ENCODE measurements at regions not wholly inside any gene's neighbourhood (a gene's known extent, or its start where the extent isn't known, plus 50 kb on each side); places are given as distances from the start of the nearest gene placed in this dataset.

- DNase-seq = no peak
- H3K9me3 ChIP-seq (ENCODE audit: control insufficient read depth, low read length) = no peaks in the 10 kb centered on the region
- no peak overlapping the region for H3K4me3 ChIP-seq (ENCODE audit: low read length)
- WGBS, 2 experiments (ENCODE audit: insufficient coverage in 1 of 2, insufficient read length in 1 of 2) = 25 to 69% methylated on average over 1 to 4 of the region's 4 CpGs
- no peak overlapping the region for H3K9ac ChIP-seq (ENCODE audit: extremely low read depth, low read length, poor library complexity, severe bottlenecking)
- H3K9me3 Mint-ChIP-seq = no peaks in the 10 kb centered on the region
- no peak overlapping the region for H3K4me3 Mint-ChIP-seq
- H3K4me1 ChIP-seq (ENCODE audit: control insufficient read depth, insufficient read depth, low read length) = peaks cover 9% of the 10 kb centered on the region
- H3K36me3 Mint-ChIP-seq (ENCODE audit: low read depth) = no peaks in the 10 kb centered on the region
- H3K36me3 ChIP-seq (ENCODE audit: control insufficient read depth, insufficient read depth, low read length) = no peaks in the 10 kb centered on the region
- H3K27ac ChIP-seq (ENCODE audit: low read depth, low read length) = no peak overlapping the region
- TF ChIP-seq CTCF (conservative IDR thresholded peaks at IDR 0.05) = no peak
- no peak overlapping the region for H3K27ac Mint-ChIP-seq
- H3K4me1 Mint-ChIP-seq = peaks cover 29% of the 10 kb centered on the region
- H3K27me3 Mint-ChIP-seq (ENCODE audit: insufficient read depth) = no peaks in the 10 kb centered on the region
- H3K27me3 ChIP-seq (ENCODE audit: control insufficient read depth, insufficient read depth, low read length, poor library complexity, severe bottlenecking) = no peaks in the 10 kb centered on the region
Measured at GRCh38 chr12:46459111-46459510, 86.5 kb upstream of the SLC38A2 start.

- no peak overlapping the region for H3K27ac ChIP-seq (ENCODE audit: low read depth, low read length)
- no peak for DNase-seq
- H3K4me3 Mint-ChIP-seq = no peak overlapping the region
- peaks cover 9% of the 10 kb centered on the region for H3K4me1 ChIP-seq (ENCODE audit: control insufficient read depth, insufficient read depth, low read length)
- no peaks in the 10 kb centered on the region for H3K9me3 Mint-ChIP-seq
- no peaks in the 10 kb centered on the region for H3K27me3 Mint-ChIP-seq (ENCODE audit: insufficient read depth)
- H3K9ac ChIP-seq (ENCODE audit: extremely low read depth, low read length, poor library complexity, severe bottlenecking) = no peak overlapping the region
- no peaks in the 10 kb centered on the region for H3K27me3 ChIP-seq (ENCODE audit: control insufficient read depth, insufficient read depth, low read length, poor library complexity, severe bottlenecking)
- H3K4me1 Mint-ChIP-seq = peaks cover 29% of the 10 kb centered on the region
- no peaks in the 10 kb centered on the region for H3K36me3 ChIP-seq (ENCODE audit: control insufficient read depth, insufficient read depth, low read length)
- no peak for TF ChIP-seq CTCF (conservative IDR thresholded peaks at IDR 0.05)
- H3K36me3 Mint-ChIP-seq (ENCODE audit: low read depth) = no peaks in the 10 kb centered on the region
- H3K9me3 ChIP-seq (ENCODE audit: control insufficient read depth, low read length) = no peaks in the 10 kb centered on the region
- no peak overlapping the region for H3K27ac Mint-ChIP-seq
- WGBS, 2 experiments (ENCODE audit: insufficient coverage in 1 of 2, insufficient read length in 1 of 2) = 80 to 91% methylated on average over 2 to 3 of the region's 3 CpGs
- H3K4me3 ChIP-seq (ENCODE audit: low read length) = no peak overlapping the region
Measured at GRCh38 chr12:46458500-46459102, 86.0 kb upstream of the SLC38A2 start.

- H3K36me3 ChIP-seq (ENCODE audit: control insufficient read depth, insufficient read depth, low read length) = no peaks in the 10 kb centered on the region
- peaks cover 11% of the 10 kb centered on the region for H3K4me1 ChIP-seq (ENCODE audit: control insufficient read depth, insufficient read depth, low read length)
- no peak overlapping the region for H3K27ac Mint-ChIP-seq
- H3K36me3 Mint-ChIP-seq (ENCODE audit: low read depth) = no peaks in the 10 kb centered on the region
- H3K27me3 ChIP-seq (ENCODE audit: control insufficient read depth, insufficient read depth, low read length, poor library complexity, severe bottlenecking) = no peaks in the 10 kb centered on the region
- peaks cover 29% of the 10 kb centered on the region for H3K4me1 Mint-ChIP-seq
- no peaks in the 10 kb centered on the region for H3K9me3 ChIP-seq (ENCODE audit: control insufficient read depth, low read length)
- H3K9me3 Mint-ChIP-seq = no peaks in the 10 kb centered on the region
- H3K27me3 Mint-ChIP-seq (ENCODE audit: insufficient read depth) = no peaks in the 10 kb centered on the region
- no peak overlapping the region for H3K4me3 Mint-ChIP-seq
- WGBS, 2 experiments (ENCODE audit: insufficient coverage in 1 of 2, insufficient read length in 1 of 2) = no CpG with 5 or more reads among the region's 2 CpGs
- no peak for TF ChIP-seq CTCF (conservative IDR thresholded peaks at IDR 0.05)
- H3K4me3 ChIP-seq (ENCODE audit: low read length) = no peak overlapping the region
- no peak overlapping the region for H3K9ac ChIP-seq (ENCODE audit: extremely low read depth, low read length, poor library complexity, severe bottlenecking)
- H3K27ac ChIP-seq (ENCODE audit: low read depth, low read length) = no peak overlapping the region
- no peak for DNase-seq
Measured at GRCh38 chr12:46457958-46458357, 85.4 kb upstream of the SLC38A2 start.
